Astrocyte (in vitro differentiated cells and primary cell): ENCODE measurements at regions not wholly inside any gene's neighbourhood (a gene's known extent, or its start where the extent isn't known, plus 50 kb on each side); places are given as distances from the start of the nearest gene placed in this dataset.

Experiments used
- DNase-seq: peaks from one replicate; pipeline ENCODE4 v3.0.0-alpha.2; 2010; ENCODE audit warnings: low read depth
- FAIRE-seq: peaks from 2 replicates; lab custom pipeline; 2011; peaks lifted over from hg19 to GRCh38; lab: Jason Lieb, UNC
- H2AFZ ChIP-seq: 2 replicates; pipeline ENCODE4 v1.6.0; 2012; ENCODE audit warnings: low read depth, low read length, inconsistent platforms
- H3K27ac ChIP-seq: 2 replicates; pipeline ENCODE4 v1.5.1; 2011; ENCODE audit warnings: low read depth, low read length, inconsistent platforms
- H3K27me3 ChIP-seq: 2 replicates; pipeline ENCODE4 v1.6.0; 2011; ENCODE audit warnings: low read length, inconsistent platforms; ENCODE audit not compliant: insufficient read depth
- H3K36me3 ChIP-seq: 2 replicates; pipeline ENCODE4 v1.5.1; 2011; ENCODE audit warnings: low read length, inconsistent platforms; ENCODE audit not compliant: insufficient read depth
- H3K4me1 ChIP-seq: 2 replicates; pipeline ENCODE4 v1.5.1; 2011; ENCODE audit warnings: low read length, inconsistent platforms; ENCODE audit not compliant: insufficient read depth
- H3K4me2 ChIP-seq: 2 replicates; pipeline ENCODE4 v1.6.0; 2012; ENCODE audit warnings: low read length, inconsistent platforms
- H3K4me3 ChIP-seq: 2 replicates; pipeline ENCODE4 v1.5.1; 2011; ENCODE audit warnings: low read depth, mild to moderate bottlenecking, low read length, inconsistent platforms; ENCODE audit not compliant: insufficient read depth
- H3K79me2 ChIP-seq: 2 replicates; pipeline ENCODE4 v1.6.0; 2012; ENCODE audit warnings: mild to moderate bottlenecking, low read length, inconsistent platforms; ENCODE audit not compliant: insufficient read depth
- H3K9ac ChIP-seq: 2 replicates; pipeline ENCODE4 v1.6.0; 2012; ENCODE audit warnings: mild to moderate bottlenecking, low read length, inconsistent platforms
- H3K9me3 ChIP-seq: 2 replicates; pipeline ENCODE4 v1.5.1; 2012; ENCODE audit warnings: low read depth, mild to moderate bottlenecking, low read length, inconsistent platforms; ENCODE audit not compliant: insufficient read depth
- H4K20me1 ChIP-seq: 2 replicates; pipeline ENCODE4 v1.6.0; 2012; ENCODE audit warnings: low read length, inconsistent platforms; ENCODE audit not compliant: insufficient read depth
- H3K27ac Mint-ChIP-seq: one replicate; pipeline ENCODE4 v1.8.0; 2021; ENCODE audit warnings: mild to moderate bottlenecking, mixed read lengths; ENCODE audit not compliant: unreplicated experiment
- H3K27me3 Mint-ChIP-seq: one replicate; pipeline ENCODE4 v1.8.0; 2021; ENCODE audit warnings: low read depth, mixed read lengths; ENCODE audit not compliant: unreplicated experiment
- H3K36me3 Mint-ChIP-seq: one replicate; pipeline ENCODE4 v1.8.0; 2021; ENCODE audit warnings: low read depth, mixed read lengths; ENCODE audit not compliant: unreplicated experiment
- H3K4me1 Mint-ChIP-seq: one replicate; pipeline ENCODE4 v1.8.0; 2021; ENCODE audit warnings: low read depth, mixed read lengths; ENCODE audit not compliant: unreplicated experiment
- H3K4me3 Mint-ChIP-seq: one replicate; pipeline ENCODE4 v1.8.0; 2021; ENCODE audit warnings: mild to moderate bottlenecking, moderate library complexity, mixed read lengths; ENCODE audit not compliant: unreplicated experiment
- H3K9me3 Mint-ChIP-seq: one replicate; pipeline ENCODE4 v1.8.0; 2021; ENCODE audit warnings: mild to moderate bottlenecking, mixed read lengths; ENCODE audit not compliant: unreplicated experiment
- CTCF ChIP-seq: IDR thresholded peaks from 2 replicates; pipeline ENCODE4 v1.5.1; 2011; ENCODE audit warnings: low read depth, mild to moderate bottlenecking, inconsistent platforms, low read length, moderate library complexity; ENCODE audit not compliant: insufficient read depth
- EZH2 ChIP-seq: IDR thresholded peaks from 2 replicates; pipeline ENCODE4 v1.6.1; 2012; ENCODE audit warnings: mild to moderate bottlenecking, low read length, inconsistent platforms; ENCODE audit not compliant: insufficient read depth

DNA sequence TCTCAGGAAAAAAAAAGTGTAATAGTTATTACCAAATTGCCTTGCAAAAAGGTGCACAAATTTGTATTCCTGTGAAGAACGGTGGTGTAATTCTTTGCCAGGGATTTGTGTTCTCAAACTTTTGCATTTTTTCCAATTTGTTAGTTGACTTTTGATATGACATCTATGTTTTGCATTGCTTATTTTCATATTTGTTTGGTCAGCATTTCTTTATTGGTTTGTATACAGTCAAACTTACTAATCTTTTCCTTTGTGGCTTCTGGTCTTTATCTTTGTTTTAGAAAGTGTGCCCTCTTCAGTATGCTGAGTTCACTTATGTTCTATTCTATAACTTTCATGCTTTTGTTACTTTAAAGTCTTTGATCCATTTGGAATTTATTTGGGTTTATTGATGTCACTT lies 226.2 kb upstream of the ZFHX3 start:
- Histone ChIP-seq H3K27me3 (no peaks in the 10 kb centered on the region), H3K27ac (no peak overlapping the region), H3K4me1 (no peaks in the 10 kb centered on the region), H2AFZ (no peak overlapping the region), H3K4me2 (no peak overlapping the region), H4K20me1 (no peaks in the 10 kb centered on the region), H3K79me2 (no peaks in the 10 kb centered on the region), H3K9me3 (no peaks in the 10 kb centered on the region), H3K4me3 (no peak overlapping the region), H3K9ac (no peak overlapping the region), H3K36me3 (no peaks in the 10 kb centered on the region)
- Mint-ChIP-seq H3K27ac (no peak overlapping the region), H3K4me1 (no peaks in the 10 kb centered on the region), H3K36me3 (no peaks in the 10 kb centered on the region), H3K9me3 (no peaks in the 10 kb centered on the region), H3K27me3 (peaks cover 5% of the 10 kb centered on the region), H3K4me3 (no peak overlapping the region)
- TF ChIP-seq EZH2 (no peak), CTCF (no peak)
- DNase-seq, result no peak
- no peak for FAIRE-seq

GRCh38 chr16:73268366-73268993 lies 220.6 kb upstream of the ZFHX3 start:
- peaks cover 2% of the 10 kb centered on the region for H3K27me3 ChIP-seq
- DNase-seq (peak; percentile 7), FAIRE-seq (no peak)
- H3K4me2 ChIP-seq, result no peak overlapping the region
- H4K20me1 ChIP-seq, result no peaks in the 10 kb centered on the region
- Mint-ChIP-seq H3K27ac (no peak overlapping the region), H3K9me3 (no peaks in the 10 kb centered on the region), H3K4me3 (no peak overlapping the region), H3K36me3 (no peaks in the 10 kb centered on the region), H3K4me1 (no peaks in the 10 kb centered on the region), H3K27me3 (peaks cover 6% of the 10 kb centered on the region)
- TF ChIP-seq CTCF (no peak), EZH2 (no peak)
- no peaks in the 10 kb centered on the region for H3K4me1 ChIP-seq
- H3K9ac ChIP-seq, result no peak overlapping the region
- H3K36me3 ChIP-seq, result no peaks in the 10 kb centered on the region
- no peak overlapping the region for H2AFZ ChIP-seq
- no peaks in the 10 kb centered on the region for H3K9me3 ChIP-seq
- H3K27ac ChIP-seq, result no peak overlapping the region
- no peaks in the 10 kb centered on the region for H3K79me2 ChIP-seq
- H3K4me3 ChIP-seq, result no peak overlapping the region

DNA sequence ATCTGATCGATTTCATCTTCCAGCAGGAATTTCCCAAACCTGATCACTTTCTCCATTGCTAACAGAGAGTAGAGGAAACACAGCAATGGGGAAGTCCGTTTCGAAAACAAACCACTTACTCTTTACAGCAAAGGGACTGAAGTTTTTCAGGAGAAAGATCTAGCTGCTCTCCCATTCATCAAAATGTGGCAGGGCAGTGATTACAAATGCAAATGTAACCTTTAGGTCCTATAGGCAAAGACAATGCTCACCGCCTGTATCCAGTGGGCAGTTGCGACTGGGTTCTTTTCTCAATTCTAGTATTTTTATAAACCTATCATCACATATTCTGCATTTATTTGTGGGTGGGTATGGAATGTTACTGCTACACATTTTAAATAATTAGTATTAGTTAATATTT lies 218.0 kb upstream of the ZFHX3 start:
- H3K9ac ChIP-seq, result no peak overlapping the region
- FAIRE-seq (no peak), DNase-seq (no peak)
- no peaks in the 10 kb centered on the region for H3K4me1 Mint-ChIP-seq
- peaks cover 5% of the 10 kb centered on the region for H3K27me3 Mint-ChIP-seq
- H3K4me1 ChIP-seq, result no peaks in the 10 kb centered on the region
- no peak overlapping the region for H2AFZ ChIP-seq
- H3K4me3 Mint-ChIP-seq, result no peak overlapping the region
- TF ChIP-seq EZH2, result no peak
- TF ChIP-seq CTCF, result no peak
- H4K20me1 ChIP-seq, result no peaks in the 10 kb centered on the region
- H3K9me3 ChIP-seq, result no peaks in the 10 kb centered on the region
- peaks cover 2% of the 10 kb centered on the region for H3K27me3 ChIP-seq
- no peak overlapping the region for H3K27ac ChIP-seq
- H3K36me3 Mint-ChIP-seq, result no peaks in the 10 kb centered on the region
- H3K36me3 ChIP-seq, result no peaks in the 10 kb centered on the region
- H3K4me3 ChIP-seq, result no peak overlapping the region
- peaks cover 5% of the 10 kb centered on the region for H3K9me3 Mint-ChIP-seq
- H3K27ac Mint-ChIP-seq, result no peak overlapping the region
- no peaks in the 10 kb centered on the region for H3K79me2 ChIP-seq
- no peak overlapping the region for H3K4me2 ChIP-seq
